ENCODE measurements at regions not wholly inside any gene's neighbourhood (a gene's known extent, or its start where the extent isn't known, plus 50 kb on each side); places are given as distances from the start of the nearest gene placed in this dataset.
"Not testable (repeated sequence)": the region's sequence is repeated elsewhere in the genome, so short reads cannot be mapped to it uniquely, and the experiment has no call there.

GRCh38 chr3:75840160-75840559, 54.8 kb upstream of the ZNF717 start:
- DNase-seq: not testable (repeated sequence)

GRCh38 chr3:75850301-75851008, 65.1 kb upstream of the ZNF717 start:
- not testable (repeated sequence) for DNase-seq

- DNase-seq: no peak
These were observed 77.8 kb upstream of the ZNF717 start for GRCh38 chr3:75863130-75863529.

- DNase-seq: no peak
These were observed 78.5 kb upstream of the ZNF717 start for GRCh38 chr3:75863878-75864277.

GRCh38 chr3:75883719-75884118, 98.4 kb upstream of the ZNF717 start:
- DNase-seq: not testable (repeated sequence)

GRCh38 chr3:75886971-75887526, 101.7 kb upstream of the ZNF717 start:
- no peak for DNase-seq

GRCh38 chr3:75894234-75894633, 108.9 kb upstream of the ZNF717 start:
- no peak for DNase-seq

GRCh38 chr3:75896265-75896664, 110.9 kb upstream of the ZNF717 start:
- no peak for DNase-seq

- not testable (repeated sequence) for DNase-seq
These were observed 116.1 kb upstream of the ZNF717 start for GRCh38 chr3:75901446-75901845.

- no peak for DNase-seq
These were observed 121.3 kb upstream of the ZNF717 start for GRCh38 chr3:75906555-75907112.

GRCh38 chr3:75913800-75914350, 128.5 kb upstream of the ZNF717 start:
- DNase-seq: no peak

GRCh38 chr3:75914741-75915140, 129.4 kb upstream of the ZNF717 start:
- not testable (repeated sequence) for DNase-seq

GRCh38 chr3:75938921-75939320, 153.6 kb upstream of the ZNF717 start:
- DNase-seq: no peak

- no peak for DNase-seq
These were observed 166.6 kb upstream of the ZNF717 start for GRCh38 chr3:75951941-75952340.

- not testable (repeated sequence) for DNase-seq
These were observed 174.7 kb upstream of the ZNF717 start for GRCh38 chr3:75960031-75960430.

GRCh38 chr3:75962054-75962453, 176.7 kb upstream of the ZNF717 start:
- DNase-seq: not testable (repeated sequence)

GRCh38 chr3:75967071-75967470, 181.7 kb upstream of the ZNF717 start:
- DNase-seq: no peak

- no peak for DNase-seq
These were observed 193.3 kb upstream of the ZNF717 start for GRCh38 chr3:75978686-75979085.

- no peak for DNase-seq
These were observed 196.1 kb upstream of the ZNF717 start for GRCh38 chr3:75981401-75981800.

- DNase-seq: no peak
These were observed 196.8 kb upstream of the ZNF717 start for GRCh38 chr3:75982151-75982550.

- DNase-seq: no peak
These were observed 197.8 kb upstream of the ZNF717 start for GRCh38 chr3:75983111-75983510.

- DNase-seq: no peak
These were observed 198.4 kb upstream of the ZNF717 start for GRCh38 chr3:75983609-75984290.

GRCh38 chr3:75985432-75985831, 200.1 kb upstream of the ZNF717 start:
- no peak for DNase-seq

GRCh38 chr3:76010252-76010651, 224.9 kb upstream of the ZNF717 start:
- DNase-seq: no peak

All from DMS153 (cell line).